ENCODE measurements at regions not wholly inside any gene's neighbourhood (a gene's known extent, or its start where the extent isn't known, plus 50 kb on each side); places are given as distances from the start of the nearest gene placed in this dataset.
"Not testable (repeated sequence)": the region's sequence is repeated elsewhere in the genome, so short reads cannot be mapped to it uniquely, and the experiment has no call there.

- no peak for DNase-seq
These were observed 234.0 kb downstream of the RPLP1 start for GRCh38 chr15:69686626-69687025.

GRCh38 chr15:69689133-69689532 lies 236.5 kb downstream of the RPLP1 start:
- no peak for DNase-seq

GRCh38 chr15:69691307-69692015 lies 238.8 kb downstream of the RPLP1 start:
- DNase-seq: no peak

- no peak for DNase-seq
These were observed 239.7 kb downstream of the RPLP1 start for GRCh38 chr15:69692342-69692741.

- no peak for DNase-seq
These were observed 240.4 kb downstream of the RPLP1 start for GRCh38 chr15:69693059-69693458.

- no peak for DNase-seq
These were observed 244.3 kb downstream of the RPLP1 start for GRCh38 chr15:69696946-69697345.

GRCh38 chr15:69697916-69698315 lies 245.3 kb downstream of the RPLP1 start:
- no peak for DNase-seq

GRCh38 chr15:69699096-69699495 lies 246.5 kb downstream of the RPLP1 start:
- no peak for DNase-seq

GRCh38 chr15:69700380-69700779 lies 247.8 kb downstream of the RPLP1 start:
- no peak for DNase-seq

- DNase-seq: no peak
These were observed 248.6 kb downstream of the RPLP1 start for GRCh38 chr15:69701198-69701597.

GRCh38 chr15:69703532-69704187 lies 251.0 kb downstream of the RPLP1 start:
- no peak for DNase-seq

- DNase-seq: no peak
These were observed 251.6 kb downstream of the RPLP1 start for GRCh38 chr15:69704229-69704628.

- no peak for DNase-seq
These were observed 252.1 kb downstream of the RPLP1 start for GRCh38 chr15:69704700-69705099.

- DNase-seq: no peak
These were observed 253.9 kb downstream of the RPLP1 start for GRCh38 chr15:69706353-69707097.

GRCh38 chr15:69707241-69707640 lies 254.6 kb downstream of the RPLP1 start:
- DNase-seq: not testable (repeated sequence)

- DNase-seq: not testable (repeated sequence)
These were observed 256.0 kb downstream of the RPLP1 start for GRCh38 chr15:69708436-69709122.

GRCh38 chr15:69712991-69713390 lies 260.4 kb downstream of the RPLP1 start:
- DNase-seq: no peak

- DNase-seq: no peak
These were observed 261.3 kb downstream of the RPLP1 start for GRCh38 chr15:69713726-69714559.

- DNase-seq: no peak
These were observed 262.6 kb downstream of the RPLP1 start for GRCh38 chr15:69715210-69715609.

GRCh38 chr15:69718436-69718835 lies 265.8 kb downstream of the RPLP1 start:
- no peak for DNase-seq

GRCh38 chr15:69718916-69719315 lies 266.3 kb downstream of the RPLP1 start:
- no peak for DNase-seq

GRCh38 chr15:69719527-69720240 lies 267.1 kb downstream of the RPLP1 start:
- no peak for DNase-seq

Data from 8988T (cell line).